Glomerular endothelial cell (primary cell): ENCODE measurements at regions not wholly inside any gene's neighbourhood (a gene's known extent, or its start where the extent isn't known, plus 50 kb on each side); places are given as distances from the start of the nearest gene placed in this dataset.
"Not testable (repeated sequence)": the region's sequence is repeated elsewhere in the genome, so short reads cannot be mapped to it uniquely, and the experiment has no call there.

ENCODE experiments used
- DNase-seq: peaks from one replicate; pipeline ENCODE4 v3.0.0-alpha.2; 2011; ENCODE audit warnings: low read depth, low spot score; ENCODE audit errors: extremely low read depth

DNA sequence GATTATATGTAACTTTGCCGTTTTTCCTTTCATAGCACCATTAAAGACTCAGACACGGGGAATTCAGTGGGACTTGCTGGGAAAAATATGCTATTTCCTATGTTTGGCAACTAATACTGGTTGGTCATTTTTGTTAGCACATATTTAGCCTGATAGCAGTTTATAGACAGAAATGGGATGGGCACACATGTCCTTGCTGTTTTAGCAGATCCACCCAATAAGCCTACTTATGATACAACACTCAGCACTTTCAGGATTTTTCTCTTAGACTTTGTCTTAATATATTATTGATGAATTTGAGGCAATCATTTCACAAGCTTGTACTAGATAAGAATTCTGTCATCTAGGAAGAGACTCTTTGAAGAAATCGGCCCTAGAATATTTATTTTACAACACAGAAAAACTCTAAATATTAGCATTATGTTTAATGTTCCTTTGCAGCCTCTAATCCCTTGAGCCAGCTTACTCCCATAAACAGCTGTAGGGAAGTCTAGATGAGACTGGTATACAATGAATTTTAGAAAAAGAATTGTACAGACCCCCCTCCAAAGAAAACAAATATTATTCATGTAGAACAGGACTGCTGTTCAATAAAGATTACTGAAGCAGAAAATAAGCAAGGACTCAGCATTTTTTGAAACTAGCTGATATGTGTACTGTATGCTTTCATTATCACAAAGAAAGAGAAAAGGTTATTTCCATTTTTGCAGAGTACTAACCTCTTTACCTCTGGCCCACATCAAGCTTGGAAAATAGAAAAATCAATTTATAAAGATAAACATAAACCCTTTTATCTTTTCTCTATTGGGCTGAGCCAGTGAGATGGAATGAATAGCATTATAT, 656.8 kb upstream of the SGO1 start:
- no peak for DNase-seq

DNA sequence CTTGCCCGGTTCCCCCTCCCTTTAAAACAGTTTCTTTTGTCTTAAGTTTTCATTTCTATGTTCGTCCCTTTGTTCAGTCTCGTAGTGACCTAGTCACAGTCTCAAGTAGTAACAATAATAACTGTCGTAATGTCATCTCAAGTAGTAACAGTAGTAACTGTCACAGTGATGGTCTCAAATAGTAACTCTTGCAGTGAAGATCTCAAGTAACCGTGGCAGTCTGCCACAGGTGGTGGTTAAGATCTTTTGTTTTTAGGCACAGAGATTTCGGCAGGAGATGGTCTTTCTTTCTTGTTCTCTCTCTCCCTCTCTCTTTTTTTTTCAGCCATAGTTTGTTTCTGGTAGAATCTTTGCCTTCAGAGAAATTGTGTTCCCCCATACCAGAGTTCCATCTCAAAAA, 656.0 kb upstream of the SGO1 start:
- no peak for DNase-seq

DNA sequence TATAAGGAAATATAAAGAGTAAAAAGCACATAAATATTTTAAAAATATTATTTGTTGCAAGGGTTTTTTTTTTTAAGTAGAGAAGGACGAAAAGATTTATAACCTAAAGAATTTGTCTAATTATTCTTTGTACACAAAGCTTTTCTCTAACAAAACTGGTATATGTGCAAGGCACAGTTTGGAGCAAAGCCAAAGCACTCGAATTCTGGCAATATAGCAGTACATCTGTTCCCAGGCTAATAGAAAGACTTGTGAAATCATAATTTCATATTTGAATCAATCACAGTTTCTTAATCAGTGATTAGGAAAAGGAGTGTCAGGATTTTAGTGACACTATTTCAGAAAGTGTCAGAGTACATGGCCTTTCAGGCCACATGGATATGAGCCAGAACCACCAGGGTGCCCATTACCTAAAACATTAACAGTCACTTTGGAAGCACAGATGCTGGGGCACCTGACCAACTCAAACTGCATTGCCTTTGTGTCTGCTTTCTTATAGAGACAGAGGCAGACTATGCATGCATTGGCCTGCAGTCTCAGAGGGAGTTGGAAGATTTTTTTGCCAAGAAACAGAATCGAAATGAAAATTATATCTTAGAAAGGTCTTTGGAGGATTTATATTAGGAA, 651.8 kb upstream of the SGO1 start:
- no peak for DNase-seq

DNA sequence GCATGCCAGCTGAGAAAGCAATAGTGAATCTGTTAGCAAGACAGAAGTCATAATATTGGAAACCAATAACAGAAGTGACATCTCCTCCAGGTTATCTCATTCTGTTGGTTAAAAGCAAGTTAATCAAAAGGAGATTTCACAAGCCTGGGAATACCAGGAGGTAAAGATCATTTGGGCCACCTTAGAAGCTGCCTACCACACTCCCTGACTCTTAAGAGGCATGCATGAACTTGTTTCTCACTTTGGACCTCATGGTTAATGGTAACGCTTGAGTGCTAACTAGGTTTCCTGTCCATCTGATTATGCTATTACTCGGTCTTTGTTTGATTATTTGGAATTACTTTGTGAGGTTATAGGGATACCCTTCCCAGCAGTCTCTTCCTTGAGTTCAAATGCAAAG, 650.8 kb upstream of the SGO1 start:
- DNase-seq, result no peak

DNA sequence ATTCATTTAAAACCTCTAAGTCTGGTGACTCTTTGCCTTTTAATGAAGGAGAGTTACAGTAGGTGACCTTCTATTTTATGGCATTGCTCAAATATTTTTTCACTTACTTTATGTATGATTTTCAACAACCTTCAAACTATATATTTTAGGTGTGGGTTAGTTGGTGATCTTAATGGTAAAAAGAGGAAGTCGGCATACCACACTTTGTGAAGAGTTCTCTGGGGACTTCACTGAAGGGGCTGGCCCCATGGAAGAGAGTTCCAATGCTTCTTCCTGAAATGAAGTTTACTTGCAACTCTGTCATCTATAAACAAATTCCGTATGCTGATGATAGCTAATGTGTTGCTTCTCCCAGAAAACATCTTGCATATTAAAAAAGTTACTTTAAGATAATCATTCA, 647.0 kb upstream of the SGO1 start:
- DNase-seq, result no peak

DNA sequence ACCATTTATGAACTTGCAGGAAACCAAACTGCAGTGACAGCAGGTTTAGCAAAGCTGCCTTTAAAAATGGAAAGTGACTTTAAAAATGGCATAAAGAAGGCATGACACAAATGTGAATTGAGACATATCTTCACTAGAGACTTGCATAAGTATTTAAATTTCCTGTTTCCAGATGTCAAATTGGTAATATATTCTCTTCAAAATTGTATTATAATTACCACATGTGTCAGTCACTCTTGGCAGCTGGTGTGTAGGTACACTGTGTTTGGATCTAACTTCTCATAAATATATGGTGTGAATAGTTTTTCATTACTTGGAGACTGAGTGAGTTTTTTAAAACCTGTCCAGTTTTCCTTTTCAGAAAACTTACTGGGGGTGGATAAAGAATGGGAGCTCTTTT, 636.2 kb upstream of the SGO1 start:
- DNase-seq, result no peak

DNA sequence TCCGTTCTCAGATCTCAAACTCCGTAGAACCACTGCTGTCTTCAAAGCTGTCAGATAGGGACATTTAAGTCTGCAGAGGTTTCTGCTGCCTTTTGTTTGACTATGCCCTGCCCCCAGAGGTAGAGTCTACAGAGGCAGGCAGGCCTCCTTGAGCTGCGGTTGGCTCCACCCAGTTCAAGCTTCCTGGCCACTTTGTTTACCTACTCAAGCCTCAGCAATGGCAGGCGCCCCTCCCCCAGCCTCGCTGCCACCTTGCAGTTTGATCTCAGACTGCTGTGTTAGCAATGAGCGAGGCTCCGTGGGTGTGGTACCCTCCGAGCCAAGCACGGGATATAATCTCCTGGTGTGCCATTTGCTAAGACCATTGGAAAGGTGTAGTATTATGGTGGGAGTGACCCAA, 634.9 kb upstream of the SGO1 start:
- DNase-seq, result not testable (repeated sequence)

DNA sequence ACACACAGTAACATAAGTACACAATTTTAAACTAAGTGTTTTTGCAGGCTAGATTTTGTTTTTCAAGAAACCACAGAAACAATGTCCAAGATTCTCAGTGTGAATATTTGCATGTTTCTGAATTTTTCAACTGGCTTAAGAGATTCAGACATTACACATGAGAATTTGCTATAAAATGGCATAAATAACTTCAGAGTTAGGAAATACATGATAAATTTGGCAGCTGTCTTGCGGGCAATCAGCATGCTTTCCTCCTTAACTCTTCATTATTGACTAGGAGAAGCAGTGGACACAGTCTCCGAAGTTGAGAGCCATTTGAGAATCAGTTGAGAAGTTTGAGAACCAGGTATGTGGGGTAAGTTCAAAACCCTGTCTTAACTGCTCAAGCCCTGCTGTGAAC, 625.6 kb upstream of the SGO1 start:
- no peak for DNase-seq

DNA sequence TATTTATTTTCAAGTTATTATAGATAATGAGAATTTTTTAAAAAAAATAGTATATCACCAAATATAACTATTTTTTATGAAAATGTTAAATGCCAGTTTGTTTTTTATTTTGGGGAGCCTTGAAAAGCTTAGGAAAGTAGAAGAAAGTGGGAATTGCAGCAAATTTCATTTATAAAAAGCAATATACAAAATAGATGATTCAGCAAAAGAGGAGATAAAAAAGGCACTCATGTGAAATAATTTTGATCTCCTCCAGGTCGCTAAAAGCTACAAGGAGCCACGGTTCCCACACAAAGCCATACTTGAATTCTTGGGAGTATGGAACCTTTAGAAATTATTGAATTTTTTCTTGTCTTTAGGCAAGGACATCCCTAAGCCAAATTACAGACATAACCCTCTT, 625.0 kb upstream of the SGO1 start:
- DNase-seq, result no peak

DNA sequence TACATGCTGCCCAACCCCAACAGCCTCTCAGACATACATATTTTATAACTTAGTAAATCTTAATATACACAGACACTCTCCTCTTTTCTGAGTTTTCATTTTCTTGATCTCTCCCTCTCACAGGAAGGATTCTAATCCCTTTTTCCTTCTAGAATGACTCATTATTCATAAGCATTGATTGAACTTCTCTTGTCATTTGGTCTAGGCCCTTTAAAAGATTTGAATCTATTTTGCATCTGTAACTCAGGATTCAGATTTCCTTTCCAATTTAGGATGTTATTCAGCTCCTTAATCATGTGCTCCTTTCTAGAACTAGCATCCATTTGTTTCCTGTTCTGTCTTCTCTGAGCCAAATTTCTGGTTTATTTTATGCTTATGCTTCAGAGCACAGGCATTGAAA, 624.5 kb upstream of the SGO1 start:
- DNase-seq, result no peak

DNA sequence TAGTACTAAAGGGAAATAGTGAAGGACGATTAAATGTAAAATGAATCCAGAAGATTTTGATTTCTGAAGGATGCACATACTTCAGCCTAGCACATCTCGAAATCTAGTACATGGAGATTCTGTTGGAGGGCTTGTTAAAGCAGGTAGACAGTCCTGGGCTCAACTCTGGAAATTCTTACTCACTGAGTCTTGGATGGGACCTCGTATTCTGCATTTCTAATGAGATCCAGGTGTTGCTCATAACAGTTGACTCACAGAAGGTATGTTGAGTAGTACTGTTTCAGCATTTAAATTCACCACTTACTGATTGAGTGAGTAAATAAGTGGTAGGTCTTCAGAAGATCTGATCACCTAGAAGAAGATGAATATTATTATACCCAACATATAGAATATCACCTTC, 623.4 kb upstream of the SGO1 start:
- no peak for DNase-seq

DNA sequence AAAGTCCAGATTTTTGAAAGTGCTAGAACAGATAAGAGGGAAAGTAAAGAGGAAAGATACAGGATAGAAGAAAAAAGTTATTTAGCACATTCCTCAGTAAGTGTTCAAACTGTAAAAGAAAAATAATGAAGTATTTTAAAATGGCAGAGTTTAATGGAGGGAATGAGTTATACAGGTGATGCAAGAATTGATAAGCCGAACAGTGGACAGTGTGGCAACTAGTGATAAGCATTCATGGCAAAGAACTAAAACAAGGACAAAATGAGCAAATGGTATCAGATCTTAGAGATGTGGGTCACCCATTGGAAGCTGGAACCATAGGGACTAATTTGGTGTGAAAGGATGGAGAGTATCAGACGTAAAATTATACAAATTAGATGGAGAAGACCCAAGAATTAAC, 622.9 kb upstream of the SGO1 start:
- DNase-seq, result no peak

DNA sequence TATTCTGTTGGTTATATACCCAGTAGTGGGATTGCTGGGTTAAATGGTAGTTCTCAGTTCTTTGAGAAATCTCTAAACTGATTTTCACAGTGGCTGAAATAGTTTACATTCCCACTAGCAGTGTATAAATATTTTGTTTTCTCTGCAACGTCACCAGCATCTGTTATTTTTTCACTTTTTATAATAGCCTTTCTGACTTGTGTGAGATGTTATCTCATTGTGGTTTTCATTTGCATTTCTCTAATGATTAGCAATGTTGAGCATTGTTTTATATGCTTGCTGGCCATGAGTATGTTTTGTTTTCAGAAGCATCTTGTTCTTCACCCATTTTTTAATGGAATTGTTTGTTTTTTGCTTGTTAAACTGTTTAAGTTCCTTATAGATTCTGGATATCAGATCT, 612.7 kb upstream of the SGO1 start:
- DNase-seq, result no peak

DNA sequence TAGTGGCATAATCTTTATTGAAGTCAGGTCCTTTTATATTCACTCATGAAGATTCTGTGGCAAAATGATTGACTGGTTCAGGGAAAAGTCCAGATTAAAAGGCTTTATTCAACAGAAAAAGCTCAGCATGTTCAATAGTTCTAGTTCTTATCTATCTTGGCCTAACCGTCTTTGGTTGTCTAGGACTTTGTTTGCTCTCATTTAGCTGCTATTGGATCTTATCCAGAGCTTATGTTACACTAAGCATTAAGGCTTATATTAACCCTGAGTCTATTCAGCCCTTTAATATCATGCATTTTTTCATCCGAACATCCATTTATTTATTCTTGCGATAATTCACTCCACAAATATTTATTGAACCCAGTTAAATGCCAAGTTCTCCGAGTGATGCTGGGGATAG, 601.0 kb upstream of the SGO1 start:
- no peak for DNase-seq

DNA sequence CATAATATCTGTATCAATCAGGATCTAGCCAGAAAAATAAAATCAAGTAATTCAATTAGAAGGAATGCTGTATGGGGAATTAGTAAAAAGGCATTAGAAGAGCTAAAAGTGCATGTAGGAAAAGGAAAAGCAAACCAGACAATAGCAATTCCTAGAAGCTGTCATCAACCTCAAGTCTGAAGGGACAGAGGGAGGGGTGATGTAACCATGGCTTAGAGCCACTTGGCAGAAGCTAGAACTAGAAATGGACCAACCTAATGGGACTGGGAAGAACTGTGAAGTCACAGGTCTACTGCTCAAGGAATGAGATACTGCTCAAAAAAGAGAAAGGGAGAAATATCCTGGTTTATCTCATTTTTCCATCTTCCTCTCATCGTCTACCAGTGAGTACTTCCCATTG, 590.7 kb upstream of the SGO1 start:
- no peak for DNase-seq

DNA sequence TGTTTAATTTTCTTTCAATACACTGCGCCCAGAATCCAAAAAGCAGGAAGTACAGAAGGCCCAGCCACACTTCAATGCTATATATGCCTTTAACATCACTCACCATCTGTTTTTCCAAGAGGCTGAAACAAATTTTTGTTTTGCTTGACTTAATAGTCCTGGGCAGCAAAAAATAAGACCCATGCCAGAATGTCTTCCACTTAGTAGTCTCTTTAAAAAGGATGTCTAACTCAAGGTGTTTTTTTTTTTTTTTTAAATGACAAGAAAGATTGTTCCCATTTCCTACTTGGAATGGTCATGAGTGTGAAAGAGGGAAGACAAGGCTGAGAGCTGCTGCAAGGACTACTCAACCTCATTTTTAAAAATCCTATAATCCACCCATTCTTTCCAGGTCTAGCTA, 590.3 kb upstream of the SGO1 start:
- no peak for DNase-seq

DNA sequence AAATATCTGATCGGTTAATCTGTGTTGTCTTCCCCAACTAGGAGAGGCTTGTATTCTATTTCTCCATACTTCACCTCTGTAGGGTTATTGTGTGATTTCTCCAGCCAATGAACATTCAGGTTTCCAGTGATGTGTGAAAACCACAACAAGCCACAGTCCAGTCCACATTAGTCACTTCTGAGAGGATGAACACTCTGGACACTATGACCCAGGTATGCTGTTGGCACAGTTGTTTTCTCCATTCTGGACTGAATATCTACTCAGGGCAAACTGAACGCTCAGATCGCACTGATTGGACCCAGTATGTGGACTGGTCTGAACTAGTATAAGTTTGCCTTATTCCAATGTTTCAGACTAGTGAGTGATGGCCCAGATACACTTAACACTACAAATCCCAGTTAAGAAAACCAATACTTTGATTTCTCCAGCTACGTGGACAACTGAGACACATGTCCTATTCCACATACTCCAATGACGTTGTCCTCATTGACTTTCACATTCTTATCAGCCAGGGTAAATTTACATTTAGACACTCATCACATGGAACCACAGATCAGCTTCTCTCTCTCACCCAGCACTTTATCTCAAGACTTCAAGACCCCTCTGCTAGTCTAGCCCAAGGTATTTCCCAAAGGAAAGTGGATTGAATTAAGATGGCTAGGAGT, 587.4 kb upstream of the SGO1 start:
- DNase-seq, result no peak

DNA sequence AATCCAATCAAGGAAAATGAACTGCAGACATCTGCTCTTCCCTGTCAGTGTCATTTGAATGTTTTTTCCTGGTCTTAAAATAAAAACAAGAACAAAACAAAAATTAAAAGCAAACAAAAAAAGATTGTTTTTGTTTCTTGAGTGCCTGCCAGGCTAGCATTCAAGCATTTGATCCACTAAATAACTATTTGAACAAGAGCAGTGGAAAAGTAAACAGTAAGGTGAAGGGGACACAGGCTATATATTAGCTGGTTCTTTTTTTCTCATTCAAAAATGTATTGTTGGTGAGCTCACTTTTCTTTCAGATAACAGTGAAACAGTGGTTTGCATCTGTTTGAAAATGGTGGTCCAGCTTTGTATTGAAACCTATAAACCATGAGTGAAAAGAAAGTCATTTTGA, 586.9 kb upstream of the SGO1 start:
- DNase-seq, result no peak

DNA sequence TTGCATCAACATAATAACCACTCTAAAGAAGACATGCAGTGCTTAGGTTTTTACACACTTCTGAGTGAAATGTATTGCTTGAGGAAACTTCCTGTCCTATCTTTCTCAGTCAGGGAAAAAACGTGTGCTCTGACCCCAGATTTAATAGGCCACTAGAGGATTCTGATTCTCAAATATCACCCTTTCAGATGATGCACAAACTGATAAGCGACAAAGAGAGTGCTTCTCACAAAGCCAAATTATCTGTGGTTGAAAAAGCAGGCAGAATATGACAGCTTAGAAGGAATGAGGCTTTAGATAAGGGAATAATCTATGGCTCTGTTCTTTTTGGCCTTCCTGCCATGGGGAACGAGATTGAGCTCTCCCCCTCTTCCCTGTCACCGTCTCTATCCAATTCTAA, 583.4 kb upstream of the SGO1 start:
- DNase-seq, result no peak

DNA sequence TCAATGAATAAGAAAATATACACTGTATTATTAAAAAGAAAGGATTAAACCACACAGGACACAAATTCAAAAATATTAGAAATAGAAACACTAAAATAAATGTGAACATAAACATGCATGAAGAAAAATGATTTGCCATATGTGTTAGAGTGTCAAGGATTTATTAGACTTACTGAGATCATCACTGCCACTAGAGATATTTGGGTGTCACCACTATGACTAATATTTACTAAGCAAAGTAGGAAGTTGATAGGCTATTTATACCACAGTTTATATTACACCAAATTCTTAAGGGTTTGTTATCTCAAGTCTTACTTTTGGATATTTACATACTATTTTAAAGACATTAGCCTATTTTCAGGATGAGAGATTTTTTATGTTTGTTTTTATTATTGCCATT, 575.0 kb upstream of the SGO1 start:
- DNase-seq, result no peak

DNA sequence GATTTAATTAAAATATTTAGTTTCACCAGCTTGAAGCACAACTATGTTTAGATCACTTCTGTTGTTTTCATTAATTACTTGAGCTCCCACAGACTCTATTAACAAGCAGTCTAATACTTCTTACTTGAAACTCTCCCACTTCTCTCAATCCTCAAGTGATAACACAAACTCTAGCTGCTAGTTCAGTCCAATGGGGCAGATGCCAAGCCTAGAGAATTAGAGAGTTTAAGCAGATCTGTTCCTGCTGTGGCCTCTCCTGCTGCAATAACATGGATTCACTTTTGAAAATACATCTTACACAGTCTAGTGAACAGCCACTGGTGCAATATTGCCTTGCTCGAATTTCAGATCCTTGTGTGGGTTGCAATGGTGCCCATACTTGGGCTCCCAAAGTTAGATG, 566.4 kb upstream of the SGO1 start:
- no peak for DNase-seq

DNA sequence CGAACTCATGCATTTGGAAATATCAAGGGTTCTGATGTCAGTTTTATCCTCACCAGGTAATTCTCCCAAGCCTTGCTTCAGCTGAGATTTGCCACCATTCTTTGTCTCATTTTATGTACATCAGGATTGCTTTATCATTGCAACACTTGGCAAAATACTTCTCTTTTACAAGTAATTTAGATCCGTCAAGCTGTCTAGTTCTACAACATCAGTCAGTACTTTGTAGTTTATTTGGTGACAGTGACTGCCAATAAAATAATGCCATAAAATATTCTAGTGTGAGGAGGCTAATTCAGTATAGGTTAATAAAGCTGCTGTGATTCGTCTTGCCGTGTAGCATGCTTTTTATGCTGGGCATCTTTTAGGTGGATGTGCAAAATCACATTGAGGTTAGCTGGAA, 565.3 kb upstream of the SGO1 start:
- DNase-seq, result no peak
